Fibroblast of lung (primary cell): ENCODE measurements at regions not wholly inside any gene's neighbourhood (a gene's known extent, or its start where the extent isn't known, plus 50 kb on each side); places are given as distances from the start of the nearest gene placed in this dataset.
"Not testable (repeated sequence)": the region's sequence is repeated elsewhere in the genome, so short reads cannot be mapped to it uniquely, and the experiment has no call there.

Experiments
- CTCF ChIP-seq, 2 donors: IDR thresholded peaks in 1 of 2; conservative IDR thresholded peaks in 1 of 2; 1 replicate in 1 of 2; 2 replicates in 1 of 2; pipeline ENCODE4 v1.5.1; 2011 to 2012; ENCODE audit warnings: low read length in 2 of 2, control low read depth in 1 of 2, inconsistent platforms in 1 of 2, low read depth in 1 of 2, mild to moderate bottlenecking in 1 of 2
- EZH2 ChIP-seq: IDR thresholded peaks from 2 replicates; pipeline ENCODE4 v1.5.1; 2012; ENCODE audit warnings: low read length, control low read depth, mild to moderate bottlenecking; ENCODE audit errors: missing control alignments

DNA sequence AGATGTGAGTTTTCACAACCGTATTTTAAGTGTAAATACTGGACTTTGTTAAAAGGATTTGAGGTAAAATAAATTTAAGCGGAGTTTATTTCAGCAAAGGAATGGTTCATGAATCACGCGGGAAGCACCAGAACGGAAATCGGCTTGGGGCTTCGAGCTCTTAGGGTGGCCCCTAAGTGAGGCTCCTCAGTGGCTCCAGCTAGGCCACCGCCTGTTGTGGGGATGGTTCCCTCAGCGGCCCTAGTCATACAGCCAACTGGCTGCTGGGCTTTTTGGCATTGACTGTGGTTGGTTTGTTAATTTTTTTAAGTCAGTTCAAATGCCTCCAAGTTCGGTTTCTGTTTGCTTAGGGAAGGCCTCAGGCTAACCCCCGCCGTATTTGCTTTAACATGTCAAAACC is 198.0 kb downstream of the LMLN start:
- not testable (repeated sequence) for TF ChIP-seq CTCF (conservative IDR thresholded peaks at IDR 0.05 in 1 of 2, IDR thresholded peaks at IDR 0.05 in 1 of 2; ENCODE audit: low read depth in 1 of 2, low read length in 2 of 2); EZH2
